ENCODE measurements at regions not wholly inside any gene's neighbourhood (a gene's known extent, or its start where the extent isn't known, plus 50 kb on each side); places are given as distances from the start of the nearest gene placed in this dataset.

DNA sequence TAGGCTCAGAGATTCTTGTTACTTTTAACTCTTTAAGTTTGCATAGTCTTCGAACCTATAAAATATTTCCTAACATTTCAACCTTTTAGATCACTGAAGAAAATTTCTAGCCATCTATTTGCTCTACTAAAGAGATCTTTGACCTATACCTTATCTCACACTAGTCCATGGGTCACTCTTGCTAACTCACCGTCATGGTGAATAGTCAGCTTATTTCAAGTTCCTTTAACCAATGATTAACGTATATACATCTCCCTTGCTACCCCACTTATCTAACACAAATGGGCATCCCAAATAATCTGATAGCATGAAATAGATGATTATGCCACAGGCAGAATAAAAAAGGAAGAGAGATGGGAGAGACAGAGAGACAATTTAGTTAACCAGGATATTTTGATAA is 303.1 kb downstream of the GPD2 start:
- Histone ChIP-seq H3K27me3 (no peaks in the 10 kb centered on the region), H3K27ac (no peak overlapping the region), H3K9me3 (no peaks in the 10 kb centered on the region), H3K4me1 (no peaks in the 10 kb centered on the region), H3K4me3 (no peak overlapping the region), H3K36me3 (no peaks in the 10 kb centered on the region)
- WGBS, 2 donors: 92 to 94% methylated on average over 3 of the region's 3 CpGs
- DNase-seq (ENCODE audit: low spot score in 2 of 2): no peak
- no peak for TF ChIP-seq EP300 (IDR thresholded peaks at IDR 0.05)
- TF ChIP-seq POLR2A (IDR thresholded peaks at IDR 0.05): no peak
- TF ChIP-seq, protein P1, sequence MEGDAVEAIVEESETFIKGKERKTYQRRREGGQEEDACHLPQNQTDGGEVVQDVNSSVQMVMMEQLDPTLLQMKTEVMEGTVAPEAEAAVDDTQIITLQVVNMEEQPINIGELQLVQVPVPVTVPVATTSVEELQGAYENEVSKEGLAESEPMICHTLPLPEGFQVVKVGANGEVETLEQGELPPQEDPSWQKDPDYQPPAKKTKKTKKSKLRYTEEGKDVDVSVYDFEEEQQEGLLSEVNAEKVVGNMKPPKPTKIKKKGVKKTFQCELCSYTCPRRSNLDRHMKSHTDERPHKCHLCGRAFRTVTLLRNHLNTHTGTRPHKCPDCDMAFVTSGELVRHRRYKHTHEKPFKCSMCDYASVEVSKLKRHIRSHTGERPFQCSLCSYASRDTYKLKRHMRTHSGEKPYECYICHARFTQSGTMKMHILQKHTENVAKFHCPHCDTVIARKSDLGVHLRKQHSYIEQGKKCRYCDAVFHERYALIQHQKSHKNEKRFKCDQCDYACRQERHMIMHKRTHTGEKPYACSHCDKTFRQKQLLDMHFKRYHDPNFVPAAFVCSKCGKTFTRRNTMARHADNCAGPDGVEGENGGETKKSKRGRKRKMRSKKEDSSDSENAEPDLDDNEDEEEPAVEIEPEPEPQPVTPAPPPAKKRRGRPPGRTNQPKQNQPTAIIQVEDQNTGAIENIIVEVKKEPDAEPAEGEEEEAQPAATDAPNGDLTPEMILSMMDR (IDR thresholded peaks at IDR 0.05): no peak

DNA sequence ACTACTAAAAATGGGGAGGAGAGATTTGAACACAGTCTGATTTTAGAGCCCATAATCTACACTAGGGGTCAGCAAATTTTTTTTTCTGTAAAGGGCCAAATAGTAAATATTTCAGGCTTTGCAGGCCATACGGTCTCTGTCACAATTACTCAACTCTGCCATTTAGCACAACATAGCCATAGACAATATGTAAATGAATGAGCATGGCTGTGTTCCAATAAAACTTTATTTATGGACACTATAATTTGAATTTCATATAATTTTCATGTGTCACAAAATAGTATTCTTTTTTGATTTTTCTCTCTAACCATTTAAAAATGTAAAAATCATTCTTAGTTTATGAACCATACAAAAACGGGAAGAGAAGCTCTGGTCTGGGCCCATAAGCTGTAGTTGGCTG is 309.4 kb downstream of the GPD2 start:
- no peak overlapping the region for H3K4me3 ChIP-seq
- TF ChIP-seq, protein P1 (IDR thresholded peaks at IDR 0.05): no peak
- no peak for TF ChIP-seq POLR2A (IDR thresholded peaks at IDR 0.05)
- TF ChIP-seq EP300 (IDR thresholded peaks at IDR 0.05): no peak
- H3K9me3 ChIP-seq: no peaks in the 10 kb centered on the region
- no peak for DNase-seq (ENCODE audit: low spot score in 2 of 2)
- H3K4me1 ChIP-seq: no peaks in the 10 kb centered on the region
- WGBS, 2 donors: 75 to 79% methylated on average over 2 of the region's 2 CpGs
- no peak overlapping the region for H3K27ac ChIP-seq
- H3K36me3 ChIP-seq: no peaks in the 10 kb centered on the region
- H3K27me3 ChIP-seq: no peaks in the 10 kb centered on the region

DNA sequence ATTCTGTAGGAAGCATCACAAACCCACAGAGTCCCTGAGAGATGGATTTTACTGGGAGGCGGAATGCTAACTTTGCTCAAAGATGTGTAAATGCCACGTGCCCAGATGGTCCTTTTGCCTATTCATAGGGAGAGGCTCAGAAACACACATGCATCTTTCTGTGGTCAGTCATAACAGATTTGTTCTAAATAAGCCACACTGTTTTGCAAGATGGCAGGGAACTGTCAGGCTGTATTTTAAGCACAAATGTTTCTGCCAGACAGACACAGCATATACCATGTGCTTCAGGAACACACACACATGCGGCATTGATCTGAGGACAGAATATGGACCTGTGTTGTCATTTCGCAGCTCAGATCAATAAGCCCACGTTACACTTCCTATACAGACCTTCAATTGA is 312.0 kb downstream of the GPD2 start:
- no peak overlapping the region for H3K27ac ChIP-seq
- no peak overlapping the region for H3K4me3 ChIP-seq
- TF ChIP-seq, protein P1 (IDR thresholded peaks at IDR 0.05): no peak
- TF ChIP-seq EP300 (IDR thresholded peaks at IDR 0.05): no peak
- no peak for TF ChIP-seq POLR2A (IDR thresholded peaks at IDR 0.05)
- 69 to 72% methylated on average over 5 of the region's 5 CpGs for WGBS, 2 donors
- DNase-seq (ENCODE audit: low spot score in 2 of 2): no peak
- no peaks in the 10 kb centered on the region for H3K27me3 ChIP-seq
- no peaks in the 10 kb centered on the region for H3K4me1 ChIP-seq
- H3K9me3 ChIP-seq: no peaks in the 10 kb centered on the region
- no peaks in the 10 kb centered on the region for H3K36me3 ChIP-seq

DNA sequence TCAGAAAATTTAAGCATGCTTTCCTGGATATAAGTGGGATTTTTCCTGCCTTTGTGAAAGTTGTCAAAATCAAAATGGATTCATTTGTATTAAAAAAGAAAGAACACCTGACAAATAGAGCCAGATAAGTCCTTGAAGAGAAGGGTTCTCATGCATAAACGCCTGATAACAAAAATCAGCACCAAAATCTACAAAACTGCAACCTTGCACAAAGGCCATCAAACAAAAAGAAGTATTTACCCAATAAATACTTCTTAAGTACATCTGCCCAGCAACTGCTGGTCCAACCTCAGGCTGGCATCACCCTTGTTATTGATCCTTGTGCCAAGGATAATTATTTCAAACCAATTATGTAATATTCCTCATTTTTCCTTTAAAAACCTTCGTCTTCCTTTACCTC is 315.9 kb downstream of the GPD2 start:
- H3K4me1 ChIP-seq: no peaks in the 10 kb centered on the region
- H3K9me3 ChIP-seq: no peaks in the 10 kb centered on the region
- no peak for DNase-seq (ENCODE audit: low spot score in 2 of 2)
- H3K27ac ChIP-seq: no peak overlapping the region
- H3K4me3 ChIP-seq: no peak overlapping the region
- TF ChIP-seq EP300 (IDR thresholded peaks at IDR 0.05) (no peak), POLR2A (IDR thresholded peaks at IDR 0.05) (no peak)
- TF ChIP-seq, protein P1 (IDR thresholded peaks at IDR 0.05): no peak
- no peaks in the 10 kb centered on the region for H3K36me3 ChIP-seq
- 90% methylated on average over 2 of the region's 2 CpGs for WGBS, 2 donors
- no peaks in the 10 kb centered on the region for H3K27me3 ChIP-seq

DNA sequence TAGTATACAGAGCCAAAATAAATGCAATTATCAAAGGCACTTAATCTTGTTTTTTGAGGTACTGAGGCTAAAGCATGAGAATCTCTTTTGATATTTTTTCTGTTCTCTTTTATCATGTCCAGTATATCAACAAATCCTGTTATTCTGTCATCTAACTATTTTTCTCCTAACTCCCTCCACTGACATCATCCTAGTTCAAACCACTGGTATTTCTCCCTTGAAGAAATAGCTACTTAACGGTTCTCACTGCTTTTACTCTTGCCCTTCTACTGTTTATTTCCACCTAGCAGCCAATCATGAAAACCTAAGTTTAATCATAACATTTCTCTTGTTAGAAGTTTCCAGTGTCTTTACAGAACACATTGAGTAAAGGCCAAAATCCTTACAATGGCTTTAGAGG is 317.6 kb downstream of the GPD2 start:
- WGBS, 2 donors: 50 to 52% methylated on average over 1 of the region's 1 CpG
- Histone ChIP-seq H3K36me3 (no peaks in the 10 kb centered on the region), H3K9me3 (no peaks in the 10 kb centered on the region), H3K27ac (no peak overlapping the region), H3K4me1 (no peaks in the 10 kb centered on the region), H3K4me3 (no peak overlapping the region), H3K27me3 (no peaks in the 10 kb centered on the region)
- DNase-seq (ENCODE audit: low spot score in 2 of 2): no peak
- TF ChIP-seq EP300 (IDR thresholded peaks at IDR 0.05) (no peak), POLR2A (IDR thresholded peaks at IDR 0.05) (no peak)
- TF ChIP-seq, protein P1 (IDR thresholded peaks at IDR 0.05): no peak

Measured in tibial nerve (tissue), 4 donors.